ENCODE measurements at regions not wholly inside any gene's neighbourhood (a gene's known extent, or its start where the extent isn't known, plus 50 kb on each side); places are given as distances from the start of the nearest gene placed in this dataset.

GRCh38 chr18:28801876-28802275 is 624.9 kb upstream of the CDH2 start:
- no peak for DNase-seq (ENCODE audit: low spot score)
- in situ Hi-C loops (cut with HindIII; ENCODE audit: low sequenced_read_pairs) = no loop called here

GRCh38 chr18:28794459-28795245 is 617.7 kb upstream of the CDH2 start:
- no peak for DNase-seq (ENCODE audit: low spot score)
- in situ Hi-C loops (cut with HindIII; ENCODE audit: low sequenced_read_pairs) = no loop called here

- no peak for DNase-seq (ENCODE audit: low spot score)
- in situ Hi-C loops (cut with HindIII; ENCODE audit: low sequenced_read_pairs) = no loop called here
Observed at GRCh38 chr18:28793901-28794300, 617.0 kb upstream of the CDH2 start.

GRCh38 chr18:28792404-28793086 is 615.6 kb upstream of the CDH2 start:
- DNase-seq (ENCODE audit: low spot score) = no peak
- in situ Hi-C loops (cut with HindIII; ENCODE audit: low sequenced_read_pairs) = no loop called here

GRCh38 chr18:28791101-28791500 is 614.2 kb upstream of the CDH2 start:
- in situ Hi-C loops (cut with HindIII; ENCODE audit: low sequenced_read_pairs) = no loop called here
- DNase-seq (ENCODE audit: low spot score) = no peak

- in situ Hi-C loops (cut with HindIII; ENCODE audit: low sequenced_read_pairs) = no loop called here
- no peak for DNase-seq (ENCODE audit: low spot score)
Observed at GRCh38 chr18:28789502-28789901, 612.6 kb upstream of the CDH2 start.

GRCh38 chr18:28786926-28787325 is 610.0 kb upstream of the CDH2 start:
- in situ Hi-C loops (cut with HindIII; ENCODE audit: low sequenced_read_pairs) = no loop called here

GRCh38 chr18:28781616-28782362 is 604.9 kb upstream of the CDH2 start:
- in situ Hi-C loops (cut with HindIII; ENCODE audit: low sequenced_read_pairs) = no loop called here
- DNase-seq (ENCODE audit: low spot score) = no peak

More at GRCh38 chr18:28786926-28787325, 610.0 kb upstream of the CDH2 start:
- DNase-seq (ENCODE audit: low spot score) = no peak

GRCh38 chr18:28778706-28779105 is 601.8 kb upstream of the CDH2 start:
- in situ Hi-C loops (cut with HindIII; ENCODE audit: low sequenced_read_pairs) = no loop called here
- no peak for DNase-seq (ENCODE audit: low spot score)

GRCh38 chr18:28777756-28778155 is 600.8 kb upstream of the CDH2 start:
- in situ Hi-C loops (cut with HindIII; ENCODE audit: low sequenced_read_pairs) = no loop called here
- no peak for DNase-seq (ENCODE audit: low spot score)

GRCh38 chr18:28771849-28772248 is 594.9 kb upstream of the CDH2 start:
- DNase-seq (ENCODE audit: low spot score) = no peak
- in situ Hi-C loops (cut with HindIII; ENCODE audit: low sequenced_read_pairs) = no loop called here

- DNase-seq (ENCODE audit: low spot score) = no peak
- in situ Hi-C loops (cut with HindIII; ENCODE audit: low sequenced_read_pairs) = no loop called here
Observed at GRCh38 chr18:28768791-28769768, 592.1 kb upstream of the CDH2 start.

- DNase-seq (ENCODE audit: low spot score) = no peak
- in situ Hi-C loops (cut with HindIII; ENCODE audit: low sequenced_read_pairs) = no loop called here
Observed at GRCh38 chr18:28767727-28768211, 590.8 kb upstream of the CDH2 start.

- no peak for DNase-seq (ENCODE audit: low spot score)
- in situ Hi-C loops (cut with HindIII; ENCODE audit: low sequenced_read_pairs) = no loop called here
Observed at GRCh38 chr18:28767201-28767600, 590.3 kb upstream of the CDH2 start.

GRCh38 chr18:28766721-28767120 is 589.8 kb upstream of the CDH2 start:
- in situ Hi-C loops (cut with HindIII; ENCODE audit: low sequenced_read_pairs) = no loop called here
- DNase-seq (ENCODE audit: low spot score) = no peak

GRCh38 chr18:28766027-28766426 is 589.1 kb upstream of the CDH2 start:
- in situ Hi-C loops (cut with HindIII; ENCODE audit: low sequenced_read_pairs) = no loop called here
- no peak for DNase-seq (ENCODE audit: low spot score)

GRCh38 chr18:28760299-28760698 is 583.4 kb upstream of the CDH2 start:
- in situ Hi-C loops (cut with HindIII; ENCODE audit: low sequenced_read_pairs) = no loop called here
- no peak for DNase-seq (ENCODE audit: low spot score)

GRCh38 chr18:28757466-28758008 is 580.6 kb upstream of the CDH2 start:
- DNase-seq (ENCODE audit: low spot score) = no peak
- in situ Hi-C loops (cut with HindIII; ENCODE audit: low sequenced_read_pairs) = no loop called here

- in situ Hi-C loops (cut with HindIII; ENCODE audit: low sequenced_read_pairs) = no loop called here
Observed at GRCh38 chr18:28743115-28743514, 566.2 kb upstream of the CDH2 start.

More at GRCh38 chr18:28743115-28743514, 566.2 kb upstream of the CDH2 start:
- no peak for DNase-seq (ENCODE audit: low spot score)

Data from G401 (cell line).